Astrocyte of the spinal cord (primary cell): ENCODE measurements at regions not wholly inside any gene's neighbourhood (a gene's known extent, or its start where the extent isn't known, plus 50 kb on each side); places are given as distances from the start of the nearest gene placed in this dataset.
"Not testable (repeated sequence)": the region's sequence is repeated elsewhere in the genome, so short reads cannot be mapped to it uniquely, and the experiment has no call there.

ENCODE experiments used
- DNase-seq: peaks from one replicate; pipeline ENCODE4 v3.0.0; 2011; ENCODE audit warnings: low read depth, low spot score
- H3K4me3 ChIP-seq: 2 replicates; pipeline ENCODE4 v1.5.1; 2011; ENCODE audit warnings: low read depth, mild to moderate bottlenecking, low read length, moderate library complexity
- in situ Hi-C: cut with HindIII; loops from 2 replicates; pipeline ENCODE4 v1.10.0; 2017; ENCODE audit warnings: low sequenced_read_pairs
- TF ChIP-seq, protein P1 (sequence below): IDR thresholded peaks from 2 replicates; pipeline ENCODE4 v1.5.1; 2012; ENCODE audit warnings: low read depth, mild to moderate bottlenecking, low read length, inconsistent platforms

DNA sequence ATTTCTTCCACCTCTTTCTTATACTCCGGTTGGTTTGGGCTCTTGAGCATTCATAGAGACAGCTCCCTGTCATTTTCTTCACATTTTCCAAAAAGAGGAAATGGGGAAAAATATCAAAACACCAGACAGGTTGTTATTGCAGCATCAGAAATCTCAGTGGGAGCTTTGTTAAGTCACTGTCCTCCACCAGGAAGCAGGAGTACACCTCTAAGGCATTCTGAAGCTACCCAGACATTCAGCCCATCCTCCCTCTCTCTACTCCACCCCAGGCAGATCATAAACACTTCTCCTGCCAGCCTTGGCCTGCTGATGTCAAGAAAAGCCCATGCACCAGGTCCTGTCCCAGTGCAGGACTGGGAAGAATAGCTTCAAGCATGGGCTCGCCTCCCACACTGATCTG, 1198.3 kb downstream of the VRK1 start:
- no peak overlapping the region for H3K4me3 ChIP-seq
- in situ Hi-C loops = no loop called here
- no peak for DNase-seq
- TF ChIP-seq, protein P1, sequence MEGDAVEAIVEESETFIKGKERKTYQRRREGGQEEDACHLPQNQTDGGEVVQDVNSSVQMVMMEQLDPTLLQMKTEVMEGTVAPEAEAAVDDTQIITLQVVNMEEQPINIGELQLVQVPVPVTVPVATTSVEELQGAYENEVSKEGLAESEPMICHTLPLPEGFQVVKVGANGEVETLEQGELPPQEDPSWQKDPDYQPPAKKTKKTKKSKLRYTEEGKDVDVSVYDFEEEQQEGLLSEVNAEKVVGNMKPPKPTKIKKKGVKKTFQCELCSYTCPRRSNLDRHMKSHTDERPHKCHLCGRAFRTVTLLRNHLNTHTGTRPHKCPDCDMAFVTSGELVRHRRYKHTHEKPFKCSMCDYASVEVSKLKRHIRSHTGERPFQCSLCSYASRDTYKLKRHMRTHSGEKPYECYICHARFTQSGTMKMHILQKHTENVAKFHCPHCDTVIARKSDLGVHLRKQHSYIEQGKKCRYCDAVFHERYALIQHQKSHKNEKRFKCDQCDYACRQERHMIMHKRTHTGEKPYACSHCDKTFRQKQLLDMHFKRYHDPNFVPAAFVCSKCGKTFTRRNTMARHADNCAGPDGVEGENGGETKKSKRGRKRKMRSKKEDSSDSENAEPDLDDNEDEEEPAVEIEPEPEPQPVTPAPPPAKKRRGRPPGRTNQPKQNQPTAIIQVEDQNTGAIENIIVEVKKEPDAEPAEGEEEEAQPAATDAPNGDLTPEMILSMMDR = no peak

DNA sequence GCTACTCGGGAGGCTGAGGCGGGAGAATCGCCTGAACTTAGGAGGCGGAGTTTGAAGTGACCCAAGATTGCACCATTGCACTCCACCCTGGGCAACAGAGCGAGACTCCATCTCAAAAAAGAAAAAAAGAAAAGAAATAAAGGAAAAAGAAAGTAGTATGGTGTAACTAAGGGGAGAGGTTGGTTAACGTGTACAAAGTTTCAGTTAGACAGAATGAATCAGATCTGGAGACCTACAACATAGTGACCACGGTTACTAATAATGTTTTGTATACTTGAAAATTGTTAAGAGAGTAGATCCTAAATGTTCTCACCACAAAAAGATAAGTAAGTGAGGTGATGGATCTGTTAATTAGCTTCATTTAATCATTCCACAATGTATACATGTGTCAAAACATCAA, 1208.8 kb downstream of the VRK1 start:
- no peak for DNase-seq
- H3K4me3 ChIP-seq = no peak overlapping the region
- in situ Hi-C loops = no loop called here
- TF ChIP-seq, protein P1 = no peak

DNA sequence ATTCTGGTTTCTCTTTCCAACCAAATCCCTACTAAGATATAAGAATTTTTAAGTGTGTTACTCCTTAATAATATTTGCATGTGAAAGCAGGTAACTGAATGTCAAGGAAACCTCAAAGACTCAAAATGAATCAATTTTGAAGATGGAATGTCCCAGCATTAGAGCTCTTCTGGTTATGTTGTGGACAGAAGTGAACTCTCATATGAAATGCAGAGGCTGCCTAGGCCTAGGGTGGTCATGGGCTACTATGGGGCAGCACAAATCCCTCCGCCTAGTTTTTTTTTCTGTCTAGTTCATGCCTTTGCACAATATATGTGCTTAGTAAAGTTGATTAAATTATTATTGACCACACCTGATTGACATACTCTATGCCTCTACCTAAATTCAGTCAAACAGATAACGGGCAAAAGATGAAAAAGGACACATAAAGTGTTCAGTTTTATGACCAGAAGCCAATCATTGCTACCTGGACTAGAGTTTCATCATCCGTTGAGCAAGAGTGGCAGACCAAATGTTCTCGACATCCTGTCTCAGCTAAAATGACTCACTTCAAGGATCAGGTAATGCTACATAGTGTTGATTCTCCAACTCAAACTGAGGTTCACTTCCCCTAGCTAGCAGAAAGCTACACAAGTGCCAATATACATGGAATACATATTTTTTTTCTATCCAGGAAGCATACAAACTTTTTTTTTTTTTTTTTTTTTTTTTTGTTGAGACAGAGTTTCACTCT, 1211.4 kb downstream of the VRK1 start:
- TF ChIP-seq, protein P1 = no peak
- in situ Hi-C loops = no loop called here
- H3K4me3 ChIP-seq = no peak overlapping the region
- DNase-seq = no peak

DNA sequence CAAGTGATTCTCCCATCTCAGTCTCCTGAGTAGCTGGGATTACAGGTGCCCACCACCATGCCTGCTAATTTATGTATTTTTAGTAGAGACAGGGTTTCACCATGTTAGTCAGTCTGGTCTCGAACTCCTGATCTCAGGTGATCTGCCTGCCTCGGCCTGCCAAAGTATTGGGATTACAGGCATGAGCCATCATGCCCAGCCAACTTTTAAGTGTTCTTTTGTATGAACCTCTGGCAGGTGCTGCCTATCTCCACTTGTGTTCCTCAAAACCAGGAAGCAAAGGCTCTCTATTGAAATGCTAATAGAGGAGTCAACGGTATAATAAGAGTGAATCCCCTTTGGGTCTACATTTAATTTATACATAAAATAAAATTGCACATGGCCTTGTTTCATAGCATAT, 1212.0 kb downstream of the VRK1 start:
- in situ Hi-C loops, H3K4me3 ChIP-seq, DNase-seq: not testable (repeated sequence)

DNA sequence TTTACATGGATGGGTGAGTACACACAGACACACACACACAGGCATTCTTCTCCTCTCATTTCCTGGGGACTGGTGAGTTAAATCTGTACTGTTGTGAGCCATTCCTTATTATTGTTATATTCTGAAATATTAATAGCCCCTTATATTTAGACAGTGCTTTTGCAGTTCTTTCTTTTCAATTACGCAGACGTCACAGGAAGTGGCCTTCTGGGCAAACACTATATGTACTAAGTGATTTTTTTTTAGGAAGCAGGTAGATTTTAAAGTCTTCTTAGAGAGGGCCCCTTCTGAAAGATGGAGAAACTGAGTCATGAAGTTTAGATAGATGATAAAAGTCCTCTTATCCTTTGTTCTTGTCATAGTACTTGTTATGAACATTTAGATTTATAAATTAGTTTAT, 1213.6 kb downstream of the VRK1 start:
- TF ChIP-seq, protein P1 = no peak
- in situ Hi-C loops = no loop called here
- H3K4me3 ChIP-seq = no peak overlapping the region
- DNase-seq = no peak

DNA sequence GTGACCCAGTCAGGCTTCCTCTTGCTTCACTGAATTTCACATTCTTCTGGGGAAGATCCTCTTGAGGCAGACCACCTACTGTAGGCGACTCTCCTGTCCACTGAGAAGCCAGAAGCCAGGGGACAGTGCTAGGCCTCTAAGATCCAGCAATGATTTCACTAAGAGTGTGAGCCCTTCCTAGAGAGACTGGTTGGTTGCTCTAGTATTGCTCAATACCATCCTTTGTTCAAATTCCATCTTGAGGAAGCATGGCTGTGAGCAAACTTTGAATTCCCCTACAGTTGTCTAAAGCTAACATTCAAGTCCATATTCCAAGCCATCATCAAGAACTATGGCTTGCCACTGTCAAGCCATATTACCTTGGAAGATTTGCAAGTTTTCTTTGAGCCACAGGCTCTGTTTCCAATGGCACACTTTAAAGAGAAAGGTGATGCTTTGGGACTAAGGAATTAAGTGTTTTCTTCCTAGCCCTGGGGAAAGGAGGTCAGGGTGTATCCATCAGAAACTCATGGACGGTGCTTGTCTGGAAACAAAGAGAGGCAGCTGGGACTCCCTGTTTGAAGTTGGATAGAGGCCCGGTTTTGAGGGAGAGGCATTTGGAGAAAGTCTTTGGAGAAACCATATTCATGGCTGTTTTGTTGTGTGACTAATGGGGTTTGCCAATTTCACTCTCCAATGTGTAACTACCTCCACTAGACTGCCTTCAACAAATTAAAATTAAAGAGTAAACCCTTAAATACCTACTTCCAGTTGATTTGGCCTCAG, 1217.9 kb downstream of the VRK1 start:
- TF ChIP-seq, protein P1 = no peak
- no peak overlapping the region for H3K4me3 ChIP-seq
- no peak for DNase-seq
- in situ Hi-C loops = no loop called here

DNA sequence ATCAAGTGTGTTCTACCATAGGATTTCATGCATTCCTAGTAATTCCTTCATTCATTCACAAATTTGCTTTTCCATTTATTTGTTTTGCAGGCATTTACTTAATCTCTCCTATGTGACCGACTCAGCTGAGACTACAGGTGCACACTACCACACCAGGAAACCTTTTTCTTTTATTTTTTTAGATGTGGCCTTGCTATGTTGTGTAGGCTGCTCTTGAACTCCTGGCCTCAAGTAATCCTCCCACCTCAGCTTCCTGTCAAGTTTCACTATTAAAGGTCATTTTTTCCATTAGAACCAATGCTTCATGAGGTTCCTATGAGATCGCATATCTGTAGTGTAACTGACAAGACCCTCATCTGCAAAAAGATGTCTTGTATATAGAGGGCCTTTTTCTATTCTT, 1218.7 kb downstream of the VRK1 start:
- no peak overlapping the region for H3K4me3 ChIP-seq
- TF ChIP-seq, protein P1 = no peak
- no peak for DNase-seq
- in situ Hi-C loops = no loop called here
